ENCODE measurements at regions not wholly inside any gene's neighbourhood (a gene's known extent, or its start where the extent isn't known, plus 50 kb on each side); places are given as distances from the start of the nearest gene placed in this dataset.

- TF ChIP-seq CBX3 (IDR thresholded peaks at IDR 0.05; ENCODE audit: borderline replicate concordance, low read depth): no peak
- no peak for TF ChIP-seq YBX1 (IDR thresholded peaks at IDR 0.05)
- no peak for TF ChIP-seq PBX3 (IDR thresholded peaks at IDR 0.05; ENCODE audit: insufficient replicate concordance, low read depth, low read length)
- no peak for TF ChIP-seq MXI1 (IDR thresholded peaks at IDR 0.05; ENCODE audit: low read depth, low read length)
- no peak for TF ChIP-seq CHD2 (IDR thresholded peaks at IDR 0.05; ENCODE audit: borderline replicate concordance, low read depth, low read length)
Observed at GRCh38 chr7:41489885-41490284, 213.0 kb downstream of the INHBA start (continued).

GRCh38 chr7:41487229-41487940 lies 215.5 kb downstream of the INHBA start:
- H3K4me3 ChIP-seq: no peak overlapping the region
- no peak overlapping the region for H2AFZ ChIP-seq (ENCODE audit: control insufficient read depth, low read depth, low read length)
- in situ Hi-C loops (cut with MboI): no loop called here
- FAIRE-seq: no peak
- no peaks in the 10 kb centered on the region for H4K20me1 ChIP-seq (ENCODE audit: control insufficient read depth, insufficient read depth)
- no TSS peak for BruUV-seq (replicated peaks)
- H3K9ac ChIP-seq (ENCODE audit: control insufficient read depth, insufficient read depth, low read length): no peak overlapping the region
- H3K4me2 ChIP-seq (ENCODE audit: control insufficient read depth, insufficient read depth): no peak overlapping the region
- no peak for ATAC-seq
- H3K36me3 ChIP-seq (ENCODE audit: control insufficient read depth in 2 of 2, insufficient read depth in 2 of 2, low read length in 1 of 2): no peaks in the 10 kb centered on the region
- H3K27me3 ChIP-seq (replicated peaks in 1 of 2; ENCODE audit: control insufficient read depth in 2 of 2, insufficient read depth in 2 of 2, low read length in 1 of 2): no peaks in the 10 kb centered on the region
- H3K27ac ChIP-seq (ENCODE audit: control insufficient read depth, insufficient read depth): no peak overlapping the region
- H3K4me1 ChIP-seq (ENCODE audit: control insufficient read depth, insufficient read depth, low read length): no peaks in the 10 kb centered on the region
- ChIA-PET SMC1A (ENCODE audit: uncharacterized antibody, unreplicated experiment) (interaction anchor here (1.5 kb wide), 1 partner anchor 11 kb away, joined by 5 read pairs; no protein-coding TSS in a partner anchor), RAD21 (ENCODE audit: unreplicated experiment) (no interaction called here), CTCF (interaction anchor here (1.4 kb wide), 1 partner anchor 174 kb away, joined by 3 read pairs; no protein-coding TSS in a partner anchor), POLR2A (no interaction called here)
- no peaks in the 10 kb centered on the region for H3K9me3 ChIP-seq (replicated peaks; ENCODE audit: control insufficient read depth, insufficient read depth, low read length)
- no peak for DNase-seq (ENCODE audit: low read depth, low spot score)
- 34% methylated on average over 7 of the region's 7 CpGs for WGBS (ENCODE audit: insufficient coverage, insufficient replicate concordance, low lambda C conversion rate, missing lambda C conversion rate)
- no peaks in the 10 kb centered on the region for H3K79me2 ChIP-seq (ENCODE audit: control insufficient read depth, insufficient read depth, low read length)
- TF ChIP-seq RCOR1 (conservative IDR thresholded peaks at IDR 0.05; ENCODE audit: low read depth, low read length) (no peak), GABPA (IDR thresholded peaks at IDR 0.05; ENCODE audit: low read depth) (no peak), ESRRA (IDR thresholded peaks at IDR 0.05; ENCODE audit: low read length) (no peak), TCF3 (IDR thresholded peaks at IDR 0.05; ENCODE audit: borderline replicate concordance, insufficient read depth, low read depth, low read length) (no peak), ZBTB11 (CRISPR knock-in tag; IDR thresholded peaks at IDR 0.05) (no peak), MXI1 (IDR thresholded peaks at IDR 0.05; ENCODE audit: low read depth, low read length) (no peak), ASH2L (IDR thresholded peaks at IDR 0.05; ENCODE audit: borderline replicate concordance, low read depth) (no peak), ZSCAN29 (IDR thresholded peaks at IDR 0.05) (no peak)
- intact Hi-C loops (cut with micrococcal nuclease; ENCODE audit: unreplicated experiment): no loop called here

All from GM12878 (cell line).